ENCODE measurements at regions not wholly inside any gene's neighbourhood (a gene's known extent, or its start where the extent isn't known, plus 50 kb on each side); places are given as distances from the start of the nearest gene placed in this dataset.

DNA sequence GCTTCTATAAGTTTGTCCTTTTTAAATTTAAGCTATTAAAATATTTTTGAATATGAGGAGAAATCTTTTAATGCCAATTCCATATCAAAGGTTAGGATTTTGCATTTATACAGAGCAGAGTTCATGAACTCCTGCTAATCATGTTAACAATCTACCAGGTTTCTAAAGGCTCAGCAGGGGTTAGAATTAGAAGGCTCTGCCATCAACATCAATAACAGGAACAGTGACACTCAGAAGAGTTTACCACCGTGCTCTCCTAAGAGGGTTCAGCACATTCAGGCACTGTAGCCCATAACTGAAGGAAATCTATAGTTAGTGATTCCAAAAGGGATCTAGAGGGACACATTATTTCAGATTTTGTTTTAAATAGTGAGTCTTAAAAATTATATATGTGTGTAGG lies 100.1 kb downstream of the HOXA1 start:
- Histone ChIP-seq H3K27me3 (ENCODE audit: control insufficient read depth in 1 of 2, insufficient read depth in 2 of 2, low read length in 2 of 2) (no peaks in the 10 kb centered on the region), H3K27ac (ENCODE audit: low read depth in 1 of 2, low read length in 2 of 2) (no peak overlapping the region), H3K4me3 (ENCODE audit: low read length) (no peak overlapping the region), H3K4me1 (ENCODE audit: insufficient read depth, low read length) (no peaks in the 10 kb centered on the region), H3K9me3 (ENCODE audit: control insufficient read depth in 1 of 2, insufficient read depth in 1 of 2, low read length in 2 of 2) (peaks cover 0 to 3% of the 10 kb centered on the region in 2 experiments), H3K36me3 (ENCODE audit: insufficient read depth, low read length) (no peaks in the 10 kb centered on the region)
- ATAC-seq (ENCODE audit: poor library complexity) (no peak), DNase-seq (no peak)
- no peaks in the 10 kb centered on the region for H3K27me3 Mint-ChIP-seq
- H3K9me3 Mint-ChIP-seq, result peaks cover 5% of the 10 kb centered on the region
- H3K4me1 Mint-ChIP-seq (ENCODE audit: low read depth), result no peaks in the 10 kb centered on the region
- ChIA-PET POLR2A (no interaction called here), CTCF (no interaction called here)
- intact Hi-C loops (cut with DNase I, micrococcal nuclease), result no loop called here
- TF ChIP-seq, protein P1, sequence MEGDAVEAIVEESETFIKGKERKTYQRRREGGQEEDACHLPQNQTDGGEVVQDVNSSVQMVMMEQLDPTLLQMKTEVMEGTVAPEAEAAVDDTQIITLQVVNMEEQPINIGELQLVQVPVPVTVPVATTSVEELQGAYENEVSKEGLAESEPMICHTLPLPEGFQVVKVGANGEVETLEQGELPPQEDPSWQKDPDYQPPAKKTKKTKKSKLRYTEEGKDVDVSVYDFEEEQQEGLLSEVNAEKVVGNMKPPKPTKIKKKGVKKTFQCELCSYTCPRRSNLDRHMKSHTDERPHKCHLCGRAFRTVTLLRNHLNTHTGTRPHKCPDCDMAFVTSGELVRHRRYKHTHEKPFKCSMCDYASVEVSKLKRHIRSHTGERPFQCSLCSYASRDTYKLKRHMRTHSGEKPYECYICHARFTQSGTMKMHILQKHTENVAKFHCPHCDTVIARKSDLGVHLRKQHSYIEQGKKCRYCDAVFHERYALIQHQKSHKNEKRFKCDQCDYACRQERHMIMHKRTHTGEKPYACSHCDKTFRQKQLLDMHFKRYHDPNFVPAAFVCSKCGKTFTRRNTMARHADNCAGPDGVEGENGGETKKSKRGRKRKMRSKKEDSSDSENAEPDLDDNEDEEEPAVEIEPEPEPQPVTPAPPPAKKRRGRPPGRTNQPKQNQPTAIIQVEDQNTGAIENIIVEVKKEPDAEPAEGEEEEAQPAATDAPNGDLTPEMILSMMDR (IDR thresholded peaks at IDR 0.05), result no peak
- no peak overlapping the region for H3K27ac Mint-ChIP-seq
- H3K36me3 Mint-ChIP-seq (ENCODE audit: low read depth), result no peaks in the 10 kb centered on the region
- no peak overlapping the region for H3K4me3 Mint-ChIP-seq

DNA sequence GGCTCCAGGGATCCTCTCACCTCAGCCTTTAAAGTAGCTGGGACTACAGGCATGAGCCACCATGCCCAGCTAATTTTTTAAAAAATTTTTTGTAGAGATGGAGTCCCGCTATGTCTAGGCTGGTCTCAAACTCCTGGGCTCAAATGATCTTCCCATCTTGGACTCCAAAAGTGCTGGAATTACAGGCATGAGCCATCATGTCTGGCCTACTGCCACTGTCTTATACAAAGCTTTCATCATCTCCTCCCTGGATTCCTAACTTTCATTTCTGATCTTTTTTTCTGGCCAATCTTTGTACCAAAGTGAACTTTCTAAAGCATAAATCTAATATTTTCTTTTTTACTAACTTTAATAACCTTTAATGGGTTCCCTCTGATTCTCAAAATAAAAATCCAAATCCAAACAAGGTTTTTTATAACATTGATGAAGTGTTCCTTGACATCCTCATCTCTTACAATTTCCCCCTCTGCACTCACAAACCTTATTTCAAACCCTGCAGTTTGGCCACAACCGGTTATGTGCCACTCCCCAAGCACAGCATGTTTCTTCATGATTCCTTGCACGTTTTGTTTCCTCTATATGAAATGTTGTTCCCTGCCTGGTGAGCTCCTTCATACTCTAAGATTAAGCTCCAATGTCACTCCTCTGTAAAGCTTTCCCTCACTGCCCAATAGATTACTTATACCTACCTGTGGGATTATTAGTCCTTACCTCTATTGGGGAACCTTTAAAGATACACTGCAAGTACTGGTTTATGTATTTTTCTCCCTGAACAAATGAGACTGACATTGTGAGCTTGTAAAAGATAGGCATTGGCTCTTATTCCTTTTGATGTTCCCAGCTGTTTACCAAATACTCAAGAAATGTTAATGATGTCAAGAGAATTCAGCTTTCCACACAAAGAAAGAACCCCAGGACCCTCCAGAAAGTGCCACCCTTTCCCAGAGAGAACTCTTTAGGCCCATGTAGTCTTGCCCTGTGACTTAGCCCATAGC lies 101.7 kb downstream of the HOXA1 start:
- peaks cover 5% of the 10 kb centered on the region for H3K9me3 Mint-ChIP-seq
- intact Hi-C loops (cut with DNase I, micrococcal nuclease), result no loop called here
- Histone ChIP-seq H3K27ac (ENCODE audit: low read depth in 1 of 2, low read length in 2 of 2) (no peak overlapping the region), H3K27me3 (ENCODE audit: control insufficient read depth in 1 of 2, insufficient read depth in 2 of 2, low read length in 2 of 2) (no peaks in the 10 kb centered on the region), H3K4me1 (ENCODE audit: insufficient read depth, low read length) (no peaks in the 10 kb centered on the region), H3K4me3 (ENCODE audit: low read length) (no peak overlapping the region), H3K36me3 (ENCODE audit: insufficient read depth, low read length) (no peaks in the 10 kb centered on the region), H3K9me3 (ENCODE audit: control insufficient read depth in 1 of 2, insufficient read depth in 1 of 2, low read length in 2 of 2) (peaks cover 0 to 3% of the 10 kb centered on the region in 2 experiments)
- no peaks in the 10 kb centered on the region for H3K36me3 Mint-ChIP-seq (ENCODE audit: low read depth)
- H3K4me3 Mint-ChIP-seq, result no peak overlapping the region
- TF ChIP-seq, protein P1 (IDR thresholded peaks at IDR 0.05), result no peak
- DNase-seq (no peak), ATAC-seq (ENCODE audit: poor library complexity) (no peak)
- ChIA-PET CTCF (no interaction called here), POLR2A (no interaction called here)
- H3K27me3 Mint-ChIP-seq, result no peaks in the 10 kb centered on the region
- no peak overlapping the region for H3K27ac Mint-ChIP-seq
- H3K4me1 Mint-ChIP-seq (ENCODE audit: low read depth), result no peaks in the 10 kb centered on the region

DNA sequence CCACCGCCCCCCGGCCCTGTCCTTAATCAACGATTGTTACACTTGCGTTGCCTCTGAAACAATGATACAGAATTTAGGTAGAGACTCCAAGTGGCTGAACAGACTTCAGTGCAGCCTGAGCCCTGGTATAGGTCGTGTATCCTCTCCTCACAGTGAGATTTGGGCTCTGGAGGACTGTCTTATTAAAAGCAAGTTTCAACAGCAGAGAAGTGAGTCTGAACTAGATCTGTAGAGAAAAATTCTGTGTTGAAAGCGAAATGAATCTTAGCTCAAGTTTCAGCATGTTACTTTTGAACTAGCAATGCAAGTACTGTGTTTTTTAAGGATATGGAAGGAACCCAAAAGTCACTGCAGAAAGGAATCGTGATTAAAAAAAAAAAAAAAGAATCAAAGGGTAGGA lies 103.1 kb downstream of the HOXA1 start:
- ATAC-seq (ENCODE audit: poor library complexity) (no peak), DNase-seq (no peak)
- peaks cover under 1% of the 10 kb centered on the region for H3K9me3 Mint-ChIP-seq
- H3K4me1 ChIP-seq (ENCODE audit: insufficient read depth, low read length), result no peaks in the 10 kb centered on the region
- H3K27ac Mint-ChIP-seq, result no peak overlapping the region
- no peaks in the 10 kb centered on the region for H3K4me1 Mint-ChIP-seq (ENCODE audit: low read depth)
- H3K4me3 ChIP-seq (ENCODE audit: low read length), result no peak overlapping the region
- peaks cover 0 to 1% of the 10 kb centered on the region in 2 experiments for H3K9me3 ChIP-seq (ENCODE audit: control insufficient read depth in 1 of 2, insufficient read depth in 1 of 2, low read length in 2 of 2)
- ChIA-PET CTCF (no interaction called here), POLR2A (no interaction called here)
- TF ChIP-seq, protein P1 (IDR thresholded peaks at IDR 0.05), result no peak
- no peaks in the 10 kb centered on the region for H3K36me3 Mint-ChIP-seq (ENCODE audit: low read depth)
- no peaks in the 10 kb centered on the region for H3K27me3 Mint-ChIP-seq
- H3K27ac ChIP-seq (ENCODE audit: low read depth in 1 of 2, low read length in 2 of 2), result no peak overlapping the region
- no peak overlapping the region for H3K4me3 Mint-ChIP-seq
- no peaks in the 10 kb centered on the region for H3K36me3 ChIP-seq (ENCODE audit: insufficient read depth, low read length)
- H3K27me3 ChIP-seq (ENCODE audit: control insufficient read depth in 1 of 2, insufficient read depth in 2 of 2, low read length in 2 of 2), result no peaks in the 10 kb centered on the region
- intact Hi-C loops (cut with DNase I, micrococcal nuclease), result no loop called here

All from CD4-positive, alpha-beta T cell (primary cell).